Left forelimb (tissue), 1 donor: ENCODE measurements at regions not wholly inside any gene's neighbourhood (a gene's known extent, or its start where the extent isn't known, plus 50 kb on each side); places are given as distances from the start of the nearest gene placed in this dataset.
"Not testable (repeated sequence)": the region's sequence is repeated elsewhere in the genome, so short reads cannot be mapped to it uniquely, and the experiment has no call there.

Experiments used
- DNase-seq: peaks from one replicate; pipeline ENCODE4 v3.0.0-alpha.2; 2018; ENCODE audit warnings: low spot score

DNA sequence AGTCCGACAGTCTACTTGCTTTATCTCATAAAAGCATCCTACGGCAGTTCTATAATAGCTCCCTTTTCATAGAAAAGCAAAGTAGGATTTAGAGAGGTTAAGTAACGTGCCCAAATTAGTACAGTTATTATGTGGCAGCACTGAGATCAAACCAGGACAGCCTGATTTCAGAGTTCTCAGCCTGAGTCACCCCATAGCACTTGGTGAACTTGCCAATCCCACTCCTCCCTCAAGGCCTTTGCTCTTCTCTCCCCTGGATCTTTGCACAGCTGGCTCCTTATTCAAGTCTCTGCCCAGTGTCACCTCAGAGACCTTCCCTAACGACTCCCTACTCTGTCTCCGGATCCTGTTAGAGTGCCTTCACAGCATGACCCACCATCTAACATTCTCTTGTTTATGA is 438.0 kb upstream of the NFE2L3 start:
- DNase-seq: no peak

DNA sequence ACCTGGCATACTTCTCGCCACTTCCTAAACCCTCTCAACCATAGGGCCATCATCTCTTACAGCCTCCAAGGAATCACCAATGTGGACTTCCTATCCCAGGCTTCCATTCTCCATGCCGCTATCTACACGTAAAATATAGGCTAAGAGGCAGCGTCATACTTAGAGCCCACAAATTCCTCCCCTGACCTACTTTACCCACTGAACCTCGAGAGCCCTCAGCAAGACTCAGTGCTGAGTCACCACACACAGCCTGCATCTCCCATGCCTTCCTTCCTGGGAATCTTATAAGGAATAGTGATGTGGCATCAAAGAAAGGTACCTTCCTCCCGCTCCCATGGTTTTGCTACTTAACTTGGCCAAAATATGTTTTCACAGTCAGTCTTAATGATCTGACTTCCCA is 435.6 kb upstream of the NFE2L3 start:
- no peak for DNase-seq

DNA sequence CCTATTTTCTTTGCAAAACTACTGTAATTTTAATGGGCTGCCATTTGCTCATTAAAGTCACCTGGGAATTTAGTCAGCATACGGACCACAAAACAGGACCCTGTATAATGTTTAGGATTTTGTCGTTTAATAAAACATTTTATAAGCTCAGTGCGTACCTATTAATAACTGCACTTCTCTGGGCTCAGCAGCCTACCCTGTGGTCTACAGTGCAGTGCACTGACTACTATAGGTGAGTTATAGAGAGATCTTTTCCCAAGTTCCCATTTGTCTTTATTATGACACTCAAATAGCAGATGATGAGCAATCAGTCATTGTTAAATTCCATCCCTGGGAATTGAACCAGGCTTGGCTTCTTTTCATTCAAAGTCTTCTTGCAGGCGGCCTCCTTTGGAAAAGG is 433.4 kb upstream of the NFE2L3 start:
- no peak for DNase-seq

DNA sequence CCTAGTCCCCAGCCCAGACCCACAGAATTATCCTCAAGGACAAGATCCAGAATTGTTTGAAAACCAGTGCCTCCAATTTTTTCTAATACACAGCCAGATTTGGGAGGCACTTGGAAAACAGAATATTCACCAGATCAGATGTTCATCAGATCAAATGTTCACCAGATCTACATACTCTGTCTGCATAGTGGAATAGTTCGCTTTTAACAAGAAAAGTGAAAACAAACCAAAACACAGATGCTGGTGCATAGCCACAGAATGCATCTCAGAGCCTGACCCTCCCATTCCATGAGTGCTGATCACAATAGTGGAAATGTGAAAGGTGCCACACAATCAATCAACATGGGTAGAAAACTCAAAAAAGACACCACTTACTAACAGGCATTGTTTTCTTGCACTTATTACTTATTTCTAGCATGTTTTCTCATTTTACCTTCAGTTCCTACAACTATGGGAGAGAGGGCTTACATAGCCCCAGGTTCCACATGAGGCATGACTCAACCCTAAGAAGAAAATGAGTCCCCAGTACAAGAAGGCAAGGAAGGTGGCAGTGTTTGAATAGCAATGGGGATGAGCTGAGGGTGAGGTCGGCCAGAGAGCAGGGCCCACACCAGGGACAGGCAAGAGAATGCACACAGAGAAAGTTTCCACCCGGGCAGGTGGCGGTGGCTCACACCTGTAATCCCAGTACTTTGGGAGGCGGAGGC is 432.7 kb upstream of the NFE2L3 start:
- DNase-seq: no peak

DNA sequence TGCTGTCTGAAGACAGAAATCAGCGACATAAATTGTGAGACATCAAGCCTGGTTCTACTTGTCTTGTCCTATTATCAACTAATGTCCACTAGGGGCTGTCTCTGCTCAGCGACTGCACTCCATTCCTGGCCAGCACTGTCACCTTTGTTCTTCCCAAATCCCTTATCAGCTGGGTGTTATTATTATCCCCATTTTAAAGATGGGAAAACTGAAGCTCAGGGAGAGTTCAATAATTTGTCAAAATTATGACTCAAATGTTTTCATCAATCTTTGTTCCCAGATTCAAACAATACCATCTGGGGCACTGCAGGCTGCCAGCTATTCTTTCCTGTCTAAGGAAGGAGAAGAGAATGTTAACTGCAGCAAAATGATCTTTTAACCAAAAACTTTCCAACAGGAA is 431.6 kb upstream of the NFE2L3 start:
- no peak for DNase-seq

DNA sequence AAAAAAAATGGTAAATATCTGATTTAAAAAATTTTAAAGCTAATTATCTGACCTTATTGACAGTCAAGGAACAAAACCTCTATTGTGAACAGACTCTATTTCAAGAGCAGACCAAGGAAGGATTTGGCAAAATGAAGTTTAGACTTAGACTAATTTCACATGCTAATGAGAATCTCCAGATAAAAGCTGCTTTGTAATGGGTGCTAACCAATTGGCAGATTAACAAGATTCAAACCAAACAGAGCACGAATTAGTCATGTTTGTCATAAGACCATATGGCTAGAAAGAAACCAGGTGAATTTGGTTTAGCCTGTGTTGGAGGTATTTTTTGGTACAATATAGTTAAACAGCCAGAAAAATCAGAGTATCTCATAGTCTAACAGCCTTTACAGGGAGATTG is 429.1 kb upstream of the NFE2L3 start:
- DNase-seq: no peak

DNA sequence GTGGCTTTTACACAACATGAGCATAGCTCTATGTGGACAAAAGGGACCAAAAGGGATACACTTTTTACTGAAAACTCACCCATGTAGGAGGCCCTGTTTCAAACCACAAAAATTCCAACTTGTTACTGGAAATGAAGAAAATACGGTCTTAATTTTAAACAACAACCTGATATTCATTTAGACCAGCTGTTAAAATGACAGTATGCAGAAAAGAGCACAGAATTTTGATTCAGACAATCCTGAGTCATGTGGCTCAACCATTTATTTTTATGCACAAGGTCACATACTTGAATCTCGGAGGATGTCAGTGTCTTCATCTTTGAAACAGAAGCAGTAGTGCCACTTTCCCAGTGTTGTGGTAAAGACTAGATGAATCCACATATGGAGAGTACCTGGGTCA is 426.5 kb upstream of the NFE2L3 start:
- no peak for DNase-seq

DNA sequence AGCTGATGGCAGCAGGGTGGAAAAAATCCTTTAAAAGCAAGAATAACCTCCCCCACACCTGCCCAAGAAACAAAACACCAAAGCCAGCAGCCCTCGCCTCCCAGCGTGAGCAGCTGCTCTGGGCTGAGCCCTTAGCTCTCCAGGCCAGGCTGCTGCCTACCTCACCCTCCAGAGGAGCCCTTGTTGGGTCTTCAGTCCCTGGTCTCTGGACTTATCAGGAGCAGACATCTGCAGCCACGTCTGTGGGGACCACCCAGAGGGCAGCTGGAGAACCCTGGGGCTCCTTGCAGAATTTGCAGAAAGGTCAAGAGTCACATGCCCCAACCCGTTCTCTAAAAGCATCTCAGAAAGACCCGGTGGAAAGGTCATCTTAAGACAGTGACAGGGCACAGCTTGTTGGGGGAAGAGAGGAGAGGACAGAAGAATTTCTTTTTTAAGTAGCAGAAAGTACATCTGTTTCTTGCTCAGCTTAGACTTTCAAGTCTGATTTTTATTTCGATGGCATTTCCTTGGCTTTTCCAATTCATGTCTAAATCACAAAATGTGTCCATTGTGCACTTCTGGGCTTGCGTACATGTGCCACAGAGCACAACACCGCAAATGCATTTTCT is 425.7 kb upstream of the NFE2L3 start:
- DNase-seq: no peak

DNA sequence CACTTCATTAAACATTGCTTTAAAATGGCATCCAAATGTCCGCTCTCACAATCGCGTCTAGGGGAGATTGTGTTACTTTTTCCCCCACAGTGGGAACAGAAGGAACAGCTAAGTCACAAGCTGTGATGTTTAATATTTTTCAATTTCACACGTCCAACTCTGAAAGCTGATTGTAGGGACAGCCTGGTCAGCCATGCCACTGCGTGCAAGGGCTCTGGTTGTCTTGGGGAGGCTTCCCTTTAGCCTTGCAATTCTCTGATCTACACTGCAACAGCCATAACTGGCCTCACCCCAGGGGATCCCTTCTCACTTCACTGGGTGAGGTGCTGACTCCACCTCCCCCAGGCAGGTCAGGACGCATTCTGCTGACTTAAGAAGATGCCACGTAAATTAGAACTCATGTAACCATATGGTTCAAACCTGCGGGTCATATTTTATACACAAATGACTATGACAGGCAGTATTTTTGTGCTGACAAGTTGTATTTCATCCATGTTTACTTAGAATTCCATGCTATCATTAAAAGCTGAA is 425.2 kb upstream of the NFE2L3 start:
- DNase-seq: no peak

DNA sequence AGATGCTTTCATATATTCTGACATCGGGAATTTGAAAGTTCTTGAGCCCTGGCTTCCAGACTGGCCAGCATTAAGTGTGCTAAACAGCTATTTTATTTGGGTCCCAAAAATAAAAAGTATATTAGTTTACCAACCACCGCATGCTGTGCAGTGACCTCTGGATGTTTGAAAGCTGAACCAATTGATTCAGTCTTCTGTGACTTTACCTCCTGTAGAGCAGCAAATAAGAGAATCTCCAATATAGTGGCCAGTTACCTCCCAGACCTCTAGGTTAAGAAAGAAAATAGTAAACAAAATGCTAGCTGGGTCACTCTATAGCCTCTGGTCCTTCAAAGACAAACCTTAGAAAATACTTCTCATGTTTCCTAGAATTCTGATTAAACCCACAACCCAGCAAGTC is 424.6 kb upstream of the NFE2L3 start:
- DNase-seq: no peak

DNA sequence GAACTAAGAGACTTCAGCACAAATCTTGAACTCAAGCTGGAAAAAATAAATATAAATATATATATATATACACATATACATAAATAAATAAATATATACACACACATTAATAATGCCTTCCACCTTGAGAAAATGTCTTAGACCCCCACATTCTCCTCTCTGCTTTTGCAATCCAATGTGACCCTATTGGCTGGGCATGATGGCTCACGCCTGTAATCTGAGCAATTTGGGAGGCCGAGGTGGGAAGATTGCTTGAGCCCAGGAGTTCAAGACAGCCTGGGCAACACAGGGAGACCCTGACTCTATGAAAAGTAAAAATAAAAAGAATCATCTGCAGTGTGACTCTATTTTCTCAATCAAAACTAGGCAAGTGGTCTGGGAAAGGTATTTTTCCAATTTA is 424.1 kb upstream of the NFE2L3 start:
- no peak for DNase-seq

DNA sequence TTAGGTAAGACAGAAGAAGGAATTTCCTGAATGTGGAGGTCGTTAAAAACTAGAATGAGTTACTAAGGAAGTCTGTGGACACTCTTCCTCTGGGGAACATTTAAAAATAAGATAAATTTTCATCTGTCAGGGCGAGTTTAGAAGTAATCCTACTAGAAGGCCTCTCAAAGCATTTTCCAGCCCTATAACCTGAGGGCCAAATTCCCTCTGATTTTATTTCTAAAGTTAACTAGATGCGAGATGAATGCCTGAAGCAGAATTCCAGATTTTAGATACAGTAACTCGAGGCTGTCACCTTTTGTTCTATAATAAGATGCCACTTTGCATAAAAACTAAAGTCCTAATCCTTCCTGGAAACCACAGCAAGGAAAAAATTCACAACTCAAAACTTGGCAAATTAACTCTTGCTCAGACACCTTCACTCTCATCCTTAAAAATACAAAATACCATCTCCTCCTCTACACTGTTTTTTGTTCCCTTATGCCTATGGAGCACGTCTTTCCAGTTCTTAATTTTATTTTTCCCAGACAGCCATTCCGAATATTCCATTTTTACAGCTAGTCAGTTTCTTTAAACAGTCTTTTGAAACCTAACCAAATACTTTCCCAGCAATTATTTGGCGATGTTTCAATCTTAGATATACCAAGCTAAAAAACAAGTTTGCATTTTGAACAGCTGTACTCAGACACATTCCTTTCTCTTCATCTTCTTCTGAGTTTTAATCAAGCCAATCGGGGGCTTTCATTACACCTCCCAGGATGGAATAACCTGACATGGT is 420.7 kb upstream of the NFE2L3 start:
- no peak for DNase-seq

DNA sequence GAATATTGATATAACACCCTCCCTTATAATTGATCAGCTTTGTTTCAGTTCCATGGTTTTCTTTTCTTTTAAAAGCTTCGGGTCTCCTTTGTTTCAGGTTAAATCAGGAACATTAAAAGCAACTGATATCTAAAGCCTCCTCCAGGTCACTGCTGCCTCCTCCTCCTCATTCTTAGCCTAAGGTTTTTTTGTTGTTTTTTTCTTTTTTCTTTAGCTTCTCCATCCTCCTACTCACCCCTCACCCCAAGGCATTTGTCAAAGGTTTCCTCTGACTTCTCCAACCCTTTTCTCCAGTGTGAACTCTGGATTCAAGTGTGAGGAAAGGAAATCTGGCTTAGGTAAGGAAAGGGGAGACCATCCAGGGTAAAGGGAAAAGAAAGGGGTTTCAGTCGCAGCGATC is 420.2 kb upstream of the NFE2L3 start:
- no peak for DNase-seq

DNA sequence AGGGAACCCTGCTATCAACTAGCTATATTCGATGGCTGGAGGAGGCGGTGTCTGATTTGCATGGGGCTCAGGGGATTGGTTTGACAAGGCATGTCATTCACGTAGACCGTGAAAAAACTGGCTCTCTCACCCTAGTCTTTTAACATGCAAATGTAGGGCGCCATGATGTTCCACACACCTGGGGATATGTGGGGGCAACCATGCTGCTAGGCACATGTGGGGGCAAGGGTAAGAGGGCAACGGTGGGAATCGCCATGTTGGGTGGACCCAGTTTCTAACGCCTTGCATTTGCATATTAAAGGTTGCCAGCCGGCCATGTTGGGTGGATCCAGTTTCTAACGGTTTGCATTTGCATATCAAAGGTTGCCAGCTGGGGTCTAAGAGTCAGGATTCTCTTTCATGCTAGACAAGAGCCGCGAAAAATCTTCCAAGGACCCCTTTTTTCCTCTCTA is 419.2 kb upstream of the NFE2L3 start:
- DNase-seq: no peak

DNA sequence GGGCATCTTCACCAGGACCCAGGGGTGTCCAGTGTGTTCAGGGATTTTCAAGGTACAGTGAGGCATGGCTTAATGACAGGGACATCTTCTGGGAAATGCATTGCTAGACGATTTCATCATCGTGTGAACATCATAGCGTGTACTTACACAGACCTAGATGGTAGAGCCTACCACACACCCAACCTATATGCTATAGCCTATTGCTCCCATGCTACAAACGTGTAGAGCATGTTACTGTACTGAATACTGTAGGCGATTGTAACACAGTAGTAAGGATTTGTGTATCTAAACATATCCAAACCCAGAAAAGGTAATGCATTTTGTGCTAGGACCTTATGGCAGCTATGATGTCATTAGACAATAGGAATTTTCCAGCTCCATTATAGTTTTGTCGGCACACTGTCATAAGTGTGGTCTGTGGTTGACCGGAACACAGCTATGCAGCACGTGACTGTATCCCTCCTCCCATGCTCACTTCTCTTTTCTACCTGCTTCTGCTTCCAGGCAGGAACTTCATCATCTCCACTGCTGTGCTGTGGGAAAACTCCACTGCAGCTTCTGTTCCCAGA is 416.2 kb upstream of the NFE2L3 start:
- DNase-seq: no peak

DNA sequence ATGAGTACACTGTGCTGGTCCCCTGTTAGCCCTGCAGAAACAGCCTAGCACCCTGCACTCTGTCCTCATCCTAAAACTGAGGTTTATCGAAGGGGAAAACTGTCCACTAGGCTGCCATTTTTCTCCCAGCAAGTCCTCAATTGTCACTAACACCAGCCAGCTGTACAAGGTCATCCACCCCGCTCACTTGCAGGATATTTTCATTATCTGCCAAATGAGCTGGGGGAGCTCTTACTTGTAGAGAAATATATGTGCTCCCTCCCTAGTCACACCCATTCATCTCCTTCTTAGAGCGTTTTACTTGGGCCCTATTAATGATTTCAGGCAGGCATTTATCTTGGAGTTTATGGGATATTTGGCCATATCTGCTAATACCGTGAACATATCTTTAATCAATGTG is 413.5 kb upstream of the NFE2L3 start:
- DNase-seq: no peak

DNA sequence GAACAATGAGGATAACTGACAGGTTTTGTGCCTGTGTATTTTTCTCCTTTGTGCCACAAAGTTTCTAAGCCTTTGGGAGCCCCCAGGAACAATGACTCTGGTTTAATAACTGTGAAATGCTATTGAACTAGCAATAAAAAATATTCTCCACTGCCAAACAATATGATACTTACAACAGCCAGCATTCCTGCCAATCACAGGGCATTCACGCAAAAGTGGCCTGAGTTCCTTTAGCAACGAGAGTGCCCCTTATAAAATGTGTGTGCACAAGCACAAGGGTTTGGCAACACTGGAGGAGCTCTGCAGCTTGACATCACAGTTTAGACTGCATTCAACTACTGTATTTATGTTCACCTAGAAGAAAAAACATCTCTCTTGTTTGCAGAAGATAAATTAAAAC is 412.9 kb upstream of the NFE2L3 start:
- no peak for DNase-seq

DNA sequence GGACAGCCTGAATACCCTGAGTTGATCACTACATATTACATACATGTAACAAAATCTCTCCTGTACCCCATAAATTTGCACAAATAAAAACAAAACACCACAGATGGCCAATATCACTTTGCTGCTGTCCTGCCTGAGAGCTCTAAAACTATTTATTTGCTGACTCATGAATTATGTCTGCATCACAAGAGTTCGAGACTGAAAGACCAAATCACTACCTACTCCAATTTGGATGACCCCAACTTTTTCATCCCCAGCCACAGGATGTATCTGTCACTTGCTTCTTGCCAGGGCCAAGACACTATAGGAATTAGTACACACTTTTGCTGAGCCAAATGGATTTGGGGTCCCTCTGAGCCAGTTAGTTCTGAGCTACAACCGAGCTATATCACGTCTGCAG is 409.7 kb upstream of the NFE2L3 start:
- DNase-seq: no peak

DNA sequence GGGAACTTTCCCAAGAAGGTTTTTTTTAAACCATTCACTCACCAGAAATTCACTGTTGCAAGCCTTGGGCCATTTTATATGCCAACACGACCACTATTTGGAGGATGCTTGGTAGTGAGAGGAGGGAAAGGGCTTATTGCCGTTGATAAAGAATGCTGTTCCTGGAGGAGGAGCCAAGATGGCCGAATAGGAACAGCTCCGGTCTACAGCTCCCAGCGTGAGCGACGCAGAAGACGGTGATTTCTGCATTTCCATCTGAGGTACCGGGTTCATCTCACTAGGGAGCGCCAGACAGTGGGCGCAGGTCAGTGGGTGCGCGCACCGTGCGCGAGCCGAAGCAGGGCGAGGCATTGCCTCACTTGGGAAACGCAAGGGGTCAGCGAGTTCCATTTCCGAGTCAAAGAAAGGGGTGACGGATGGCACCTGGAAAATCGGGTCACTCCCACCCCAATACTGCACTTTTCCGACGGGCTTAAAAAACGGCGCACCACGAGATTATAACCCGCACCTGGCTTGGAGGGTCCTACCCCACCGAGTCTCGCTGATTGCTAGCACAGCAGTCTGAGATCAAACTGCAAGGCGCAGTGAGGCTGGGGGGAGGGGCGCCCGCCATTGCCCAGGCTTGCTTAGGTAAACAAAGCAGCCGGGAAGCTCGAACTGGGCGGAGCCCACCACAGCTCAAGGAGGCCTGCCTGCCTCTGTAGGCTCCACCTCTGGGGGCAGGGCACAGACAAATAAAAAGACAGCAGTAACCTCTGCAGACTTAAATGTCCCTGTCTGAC is 408.1 kb upstream of the NFE2L3 start:
- not testable (repeated sequence) for DNase-seq

DNA sequence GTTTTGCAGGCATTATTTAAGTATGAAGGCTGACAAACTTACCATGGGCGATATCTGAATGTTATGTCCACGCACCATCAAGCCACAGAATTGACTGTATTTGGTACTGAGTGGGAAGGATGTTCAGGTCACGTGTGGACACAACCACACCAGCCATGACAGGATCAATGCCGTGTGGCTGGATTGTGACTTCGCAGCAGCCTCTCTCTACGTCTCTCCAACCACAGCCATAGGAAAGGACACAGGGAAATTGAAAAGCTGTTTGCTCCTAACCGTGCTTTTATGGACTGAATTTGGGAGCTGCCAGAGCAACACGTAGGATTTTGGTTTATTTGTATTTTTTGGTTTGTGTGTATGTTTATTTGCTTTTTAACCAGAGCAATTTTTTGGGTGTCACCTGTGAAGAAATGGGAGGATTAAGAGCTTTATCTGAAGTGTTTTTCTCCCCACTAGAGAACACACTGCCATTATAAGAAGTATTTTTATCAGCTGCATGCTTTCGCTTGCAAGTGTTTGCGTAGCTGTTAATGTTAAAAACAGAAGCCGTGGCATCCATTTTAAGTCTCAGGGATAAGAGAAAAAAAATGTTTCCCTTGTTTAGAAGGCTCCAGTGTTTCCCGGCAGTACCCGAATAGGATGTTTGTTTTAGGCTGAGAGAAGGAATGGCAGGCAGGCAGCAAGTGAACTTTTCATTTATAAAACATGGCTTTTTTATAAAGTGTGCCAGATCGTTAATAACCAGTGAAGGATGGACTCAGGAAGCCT is 401.1 kb upstream of the NFE2L3 start:
- no peak for DNase-seq

DNA sequence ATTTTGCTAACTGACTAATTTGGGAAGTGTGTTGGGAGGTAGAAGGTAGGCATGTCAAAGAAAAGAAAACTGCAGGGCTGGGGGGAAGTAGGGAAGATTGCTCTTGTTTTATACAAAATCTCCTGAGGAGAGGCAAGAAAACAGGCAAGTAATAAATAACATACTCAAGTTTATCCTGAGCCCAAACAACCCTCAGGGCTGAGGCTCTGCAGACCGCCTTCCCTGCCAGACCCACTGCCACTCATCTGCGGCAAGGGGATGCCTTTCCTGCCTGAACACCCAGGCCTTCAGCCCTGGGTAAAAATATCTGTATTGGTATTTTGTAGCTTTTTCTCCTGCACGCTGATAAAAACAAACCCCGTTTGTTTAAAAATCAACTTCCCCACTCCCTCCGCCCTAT is 399.8 kb upstream of the NFE2L3 start:
- DNase-seq: no peak
